ENCODE measurements at regions not wholly inside any gene's neighbourhood (a gene's known extent, or its start where the extent isn't known, plus 50 kb on each side); places are given as distances from the start of the nearest gene placed in this dataset.
"Not testable (repeated sequence)": the region's sequence is repeated elsewhere in the genome, so short reads cannot be mapped to it uniquely, and the experiment has no call there.

DNA sequence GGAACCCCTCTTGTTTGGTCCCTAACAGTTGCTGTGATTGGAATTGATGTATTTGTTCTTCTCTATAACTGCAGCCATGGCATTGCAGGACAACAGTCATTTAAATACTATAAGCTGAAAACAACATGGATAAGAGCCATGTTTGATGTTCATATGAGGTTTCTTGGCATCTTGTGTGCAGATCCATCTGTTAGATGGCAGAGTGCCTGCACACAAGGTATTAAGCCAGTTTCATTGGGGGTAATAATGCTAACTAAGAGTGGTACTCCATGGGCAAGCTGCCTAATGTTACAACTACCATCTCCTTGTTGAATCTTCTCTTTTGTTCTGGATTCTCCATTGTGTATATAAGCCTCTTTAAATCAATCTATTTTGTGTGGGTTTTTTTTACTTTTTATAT is 206.0 kb upstream of the CHORDC1 start:
- in situ Hi-C loops (cut with HindIII; ENCODE audit: low pct_unique_long_range_greater_than_20kb, low sequenced_read_pairs), result no loop called here

DNA sequence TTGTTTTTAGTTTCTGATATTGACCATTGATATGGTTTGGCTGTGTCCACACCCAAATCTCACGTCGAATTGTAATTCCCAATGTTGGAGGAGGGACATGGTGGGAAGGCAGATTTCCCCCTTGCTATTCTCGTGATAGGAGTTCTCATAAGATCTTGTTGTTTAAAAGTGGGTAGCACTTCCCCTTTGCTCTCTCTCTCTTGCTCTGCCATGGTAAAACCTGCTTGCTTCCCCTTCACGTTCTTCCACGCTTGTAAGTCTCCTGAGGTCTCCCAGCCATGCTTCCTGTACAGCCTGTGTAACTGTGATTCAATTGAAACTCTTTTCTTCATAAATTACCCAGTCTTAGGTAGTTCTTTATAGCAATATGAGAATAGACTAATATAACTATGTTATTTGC is 203.6 kb upstream of the CHORDC1 start:
- DNase-seq (ENCODE audit: low read depth), result no peak

More for the DNA sequence above, 206.0 kb upstream of the CHORDC1 start:
- no peak for DNase-seq (ENCODE audit: low read depth)

DNA sequence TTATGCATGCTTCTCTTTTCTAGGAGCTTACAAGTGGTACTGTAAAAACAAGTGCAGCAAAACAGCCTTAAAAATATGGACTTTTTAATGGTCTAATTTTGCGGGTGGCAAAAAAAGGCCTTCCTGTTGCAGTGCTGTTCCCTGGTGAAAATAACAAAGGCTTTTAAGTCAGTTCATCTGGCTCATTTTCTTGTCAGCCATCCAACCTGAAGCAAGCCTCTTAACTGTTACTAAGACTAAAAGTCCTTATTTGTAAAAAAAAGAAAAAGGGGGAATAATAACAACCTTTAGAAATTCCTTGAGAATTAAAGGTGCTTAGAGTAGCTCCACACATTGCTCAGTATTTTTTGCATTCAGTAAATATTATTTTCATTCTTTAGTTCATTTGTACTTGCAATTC is 200.5 kb upstream of the CHORDC1 start:
- no peak for DNase-seq (ENCODE audit: low read depth)
- in situ Hi-C loops (cut with HindIII; ENCODE audit: low pct_unique_long_range_greater_than_20kb, low sequenced_read_pairs), result no loop called here

More for the DNA sequence above, 203.6 kb upstream of the CHORDC1 start:
- in situ Hi-C loops (cut with HindIII; ENCODE audit: low pct_unique_long_range_greater_than_20kb, low sequenced_read_pairs), result no loop called here

GRCh38 chr11:90422787-90423186 is 199.9 kb upstream of the CHORDC1 start:
- in situ Hi-C loops (cut with HindIII; ENCODE audit: low pct_unique_long_range_greater_than_20kb, low sequenced_read_pairs); DNase-seq (ENCODE audit: low read depth): not testable (repeated sequence)

DNA sequence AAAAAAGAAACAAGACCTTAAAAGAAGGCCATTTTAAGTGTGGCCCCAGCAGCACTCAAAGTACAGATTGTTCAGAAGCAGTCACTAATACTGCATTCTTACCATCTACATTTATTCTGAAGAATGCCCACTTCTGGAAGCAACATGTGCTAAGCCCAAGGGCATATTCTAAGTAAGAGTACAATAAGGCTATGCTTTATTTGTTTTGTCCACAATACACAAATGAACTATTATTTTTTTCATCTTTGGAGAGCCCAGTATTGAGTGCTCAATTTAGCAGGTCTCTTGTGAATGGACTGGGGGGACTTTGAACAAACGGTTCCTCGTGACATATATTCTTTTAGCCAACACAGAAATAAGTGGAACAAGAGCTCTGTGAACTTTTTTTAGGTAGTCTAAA is 191.4 kb upstream of the CHORDC1 start:
- in situ Hi-C loops (cut with HindIII; ENCODE audit: low pct_unique_long_range_greater_than_20kb, low sequenced_read_pairs), result no loop called here
- no peak for DNase-seq (ENCODE audit: low read depth)

DNA sequence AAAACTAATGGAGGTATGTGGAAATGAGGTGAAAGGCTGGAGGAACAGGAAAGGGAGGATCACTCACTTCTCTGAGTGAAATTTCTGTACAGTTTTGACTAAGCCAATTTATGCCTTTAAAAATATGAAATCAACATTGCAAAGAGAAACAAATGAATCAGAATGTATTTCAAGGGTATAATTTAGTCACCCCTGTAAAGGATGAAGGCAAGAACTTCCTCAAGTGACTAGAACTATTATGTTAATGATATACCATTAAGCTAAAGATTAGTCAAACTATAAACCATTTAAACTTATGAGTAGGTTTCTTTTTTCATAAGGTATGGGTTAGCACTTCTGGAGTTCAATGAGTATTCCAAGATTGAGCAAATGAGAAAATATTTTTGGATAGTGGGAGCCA is 184.5 kb upstream of the CHORDC1 start:
- in situ Hi-C loops (cut with HindIII; ENCODE audit: low pct_unique_long_range_greater_than_20kb, low sequenced_read_pairs), result no loop called here
- no peak for DNase-seq (ENCODE audit: low read depth)

DNA sequence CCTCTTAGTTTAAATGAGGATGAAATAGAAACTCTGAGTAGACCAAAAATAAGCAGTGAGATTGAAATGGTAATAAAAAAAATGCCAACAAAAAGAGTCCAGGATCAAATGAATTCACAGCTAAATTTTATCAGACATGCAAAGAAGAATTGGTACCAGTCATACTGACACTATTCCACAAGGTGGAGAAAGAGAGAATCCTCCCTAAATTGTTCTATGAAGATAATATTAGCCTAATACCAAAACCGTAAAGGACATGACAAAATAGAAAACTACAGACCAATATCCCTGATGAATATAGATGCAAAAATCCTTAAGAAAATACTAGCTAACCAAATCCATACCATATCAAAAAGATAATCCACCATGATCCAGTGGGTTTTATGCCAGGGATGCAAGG is 169.8 kb upstream of the CHORDC1 start:
- no peak for DNase-seq (ENCODE audit: low read depth)
- in situ Hi-C loops (cut with HindIII; ENCODE audit: low pct_unique_long_range_greater_than_20kb, low sequenced_read_pairs), result no loop called here

DNA sequence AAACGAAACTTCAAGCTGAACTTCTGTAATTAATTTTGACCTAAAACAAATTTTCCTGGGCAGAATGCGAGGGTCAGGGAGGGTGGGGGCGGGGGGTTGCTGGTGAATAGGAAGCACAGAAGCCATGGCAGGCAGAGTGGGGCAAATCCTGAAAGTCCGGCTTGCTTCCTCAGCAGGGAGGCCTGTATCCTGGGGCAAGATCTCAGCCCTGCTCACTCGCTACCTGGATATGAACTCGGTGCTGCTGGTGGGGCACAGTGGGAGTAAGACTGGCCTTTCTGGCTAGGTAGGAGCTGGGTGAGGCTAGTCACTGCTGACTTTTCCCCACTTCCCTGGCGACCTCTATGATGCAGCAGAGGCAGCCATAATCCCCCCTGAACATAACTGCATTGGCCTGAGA is 168.9 kb upstream of the CHORDC1 start:
- in situ Hi-C loops (cut with HindIII; ENCODE audit: low pct_unique_long_range_greater_than_20kb, low sequenced_read_pairs), result no loop called here
- DNase-seq (ENCODE audit: low read depth), result no peak

DNA sequence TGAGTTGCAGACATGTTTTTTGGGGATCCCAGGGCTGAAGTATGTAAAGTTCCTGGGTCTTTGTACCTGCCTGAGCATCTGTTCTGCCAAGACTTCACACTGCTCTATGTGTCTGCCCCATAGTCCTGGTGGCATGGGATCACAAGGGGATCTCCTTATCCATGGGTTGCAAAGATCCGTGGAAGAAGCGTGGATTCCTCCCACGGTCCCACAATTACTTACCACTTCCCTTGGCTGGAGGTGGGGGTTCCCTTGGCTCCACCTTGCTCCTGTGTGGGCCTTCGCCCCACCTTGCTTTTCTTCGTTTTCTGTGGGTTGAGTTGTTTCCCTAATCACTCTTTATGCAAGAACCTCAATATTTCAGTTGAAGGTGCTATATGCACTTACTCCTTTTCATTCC is 157.4 kb upstream of the CHORDC1 start:
- in situ Hi-C loops (cut with HindIII; ENCODE audit: low pct_unique_long_range_greater_than_20kb, low sequenced_read_pairs), result no loop called here

DNA sequence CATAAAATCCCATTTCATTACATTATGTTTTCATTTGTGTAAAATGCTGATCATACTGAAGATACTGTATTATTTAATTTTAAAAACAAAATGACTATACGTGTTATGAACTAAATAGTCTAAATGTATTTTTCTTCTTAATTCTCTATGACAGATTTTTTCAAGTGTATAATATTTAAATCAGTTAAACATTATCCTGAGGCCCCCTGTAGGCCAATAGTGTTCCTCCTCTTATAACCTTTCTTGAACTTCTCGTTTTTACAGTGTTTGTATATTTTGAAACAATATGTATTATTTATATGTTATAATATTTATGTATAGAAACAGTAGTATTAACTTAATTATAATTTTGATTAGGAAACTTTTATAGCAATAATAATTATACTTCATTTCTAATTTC is 151.1 kb upstream of the CHORDC1 start:
- DNase-seq (ENCODE audit: low read depth), result no peak
- in situ Hi-C loops (cut with HindIII; ENCODE audit: low pct_unique_long_range_greater_than_20kb, low sequenced_read_pairs), result no loop called here

More for the DNA sequence above, 157.4 kb upstream of the CHORDC1 start:
- DNase-seq (ENCODE audit: low read depth), result no peak

DNA sequence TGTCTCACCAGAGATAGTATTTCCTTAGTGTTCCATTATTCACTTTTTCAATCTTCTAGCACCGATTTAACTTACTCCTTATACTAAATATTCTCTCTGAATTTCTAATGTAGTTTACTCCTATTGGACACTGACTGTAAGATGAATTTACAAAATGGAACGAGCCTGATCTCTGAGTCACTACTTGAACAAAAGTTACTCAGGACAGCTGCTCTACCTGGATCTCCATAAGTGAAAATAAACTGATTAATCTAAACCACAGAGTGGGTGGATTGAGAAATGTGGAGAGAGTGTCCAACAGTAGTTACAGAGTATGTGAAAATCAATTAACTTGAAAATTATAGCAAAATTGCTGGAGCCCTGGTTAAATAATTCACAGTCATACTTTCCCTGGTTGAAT is 141.7 kb upstream of the CHORDC1 start:
- in situ Hi-C loops (cut with HindIII; ENCODE audit: low pct_unique_long_range_greater_than_20kb, low sequenced_read_pairs), result no loop called here
- DNase-seq (ENCODE audit: low read depth), result no peak

- DNase-seq (ENCODE audit: low read depth), result no peak
- in situ Hi-C loops (cut with HindIII; ENCODE audit: low pct_unique_long_range_greater_than_20kb, low sequenced_read_pairs), result no loop called here
Observed at GRCh38 chr11:90363739-90364138, 140.9 kb upstream of the CHORDC1 start.

GRCh38 chr11:90355200-90355599 is 132.4 kb upstream of the CHORDC1 start:
- in situ Hi-C loops (cut with HindIII; ENCODE audit: low pct_unique_long_range_greater_than_20kb, low sequenced_read_pairs), result no loop called here

GRCh38 chr11:90349731-90350130 is 126.9 kb upstream of the CHORDC1 start:
- no peak for DNase-seq (ENCODE audit: low read depth)
- in situ Hi-C loops (cut with HindIII; ENCODE audit: low pct_unique_long_range_greater_than_20kb, low sequenced_read_pairs), result no loop called here

More at GRCh38 chr11:90355200-90355599, 132.4 kb upstream of the CHORDC1 start:
- DNase-seq (ENCODE audit: low read depth), result no peak

DNA sequence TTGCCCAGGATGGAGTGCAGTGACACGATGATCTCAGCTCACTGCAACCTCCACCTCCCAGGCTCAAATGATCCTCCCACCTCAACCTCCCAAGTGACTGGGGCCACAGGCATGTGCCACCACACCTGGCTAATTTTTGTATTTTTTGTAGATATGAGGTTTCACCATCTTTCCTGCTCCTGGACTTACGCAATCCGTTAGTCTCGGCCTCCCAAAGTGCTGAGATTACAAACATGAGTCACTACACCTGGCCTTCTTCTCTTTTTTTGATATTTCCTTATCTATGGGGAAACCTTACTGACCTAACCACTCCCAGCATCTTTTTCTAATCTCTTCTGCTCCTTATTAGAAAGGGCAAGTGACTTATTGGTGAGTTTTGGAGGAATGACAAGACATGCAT is 121.7 kb upstream of the CHORDC1 start:
- no peak for DNase-seq (ENCODE audit: low read depth)
- in situ Hi-C loops (cut with HindIII; ENCODE audit: low pct_unique_long_range_greater_than_20kb, low sequenced_read_pairs), result no loop called here

GRCh38 chr11:90343673-90344072 is 120.8 kb upstream of the CHORDC1 start:
- no peak for DNase-seq (ENCODE audit: low read depth)
- in situ Hi-C loops (cut with HindIII; ENCODE audit: low pct_unique_long_range_greater_than_20kb, low sequenced_read_pairs), result no loop called here

- DNase-seq (ENCODE audit: low read depth), result no peak
- in situ Hi-C loops (cut with HindIII; ENCODE audit: low pct_unique_long_range_greater_than_20kb, low sequenced_read_pairs), result no loop called here
Observed at GRCh38 chr11:90341986-90342385, 119.1 kb upstream of the CHORDC1 start.

GRCh38 chr11:90332415-90332814 is 109.6 kb upstream of the CHORDC1 start:
- in situ Hi-C loops (cut with HindIII; ENCODE audit: low pct_unique_long_range_greater_than_20kb, low sequenced_read_pairs), result no loop called here
- no peak for DNase-seq (ENCODE audit: low read depth)

GRCh38 chr11:90330632-90331031 is 107.8 kb upstream of the CHORDC1 start:
- in situ Hi-C loops (cut with HindIII; ENCODE audit: low pct_unique_long_range_greater_than_20kb, low sequenced_read_pairs), result no loop called here
- no peak for DNase-seq (ENCODE audit: low read depth)

- DNase-seq (ENCODE audit: low read depth), result no peak
- in situ Hi-C loops (cut with HindIII; ENCODE audit: low pct_unique_long_range_greater_than_20kb, low sequenced_read_pairs), result no loop called here
Observed at GRCh38 chr11:90329043-90329442, 106.2 kb upstream of the CHORDC1 start.

GRCh38 chr11:90326647-90327046 is 103.8 kb upstream of the CHORDC1 start:
- in situ Hi-C loops (cut with HindIII; ENCODE audit: low pct_unique_long_range_greater_than_20kb, low sequenced_read_pairs), result no loop called here

More at GRCh38 chr11:90326647-90327046, 103.8 kb upstream of the CHORDC1 start:
- DNase-seq (ENCODE audit: low read depth), result no peak

Measured in Caki2 (cell line).